Suprapubic skin (tissue), 4 donors: ENCODE measurements at regions not wholly inside any gene's neighbourhood (a gene's known extent, or its start where the extent isn't known, plus 50 kb on each side); places are given as distances from the start of the nearest gene placed in this dataset.

ENCODE experiments used
- DNase-seq, 2 donors: peaks; one replicate each; pipeline ENCODE4 v3.0.0-alpha.2; 2019; ENCODE audit warnings: low spot score in 2 of 2
- H3K27ac ChIP-seq: fragments of 200-600 bp; sonication (generic); one replicate; pipeline ENCODE4 v1.5.1; 2019
- H3K27me3 ChIP-seq: fragments of 200-600 bp; sonication (generic); one replicate; pipeline ENCODE4 v1.5.1; 2019
- H3K36me3 ChIP-seq: fragments of 200-600 bp; sonication (generic); one replicate; pipeline ENCODE4 v1.5.1; 2019
- H3K4me1 ChIP-seq: fragments of 200-600 bp; sonication (generic); one replicate; pipeline ENCODE4 v1.5.1; 2019
- H3K4me3 ChIP-seq: fragments of 200-600 bp; sonication (generic); one replicate; pipeline ENCODE4 v1.5.1; 2019; ENCODE audit warnings: mild to moderate bottlenecking
- H3K9me3 ChIP-seq: fragments of 200-600 bp; sonication (generic); one replicate; pipeline ENCODE4 v1.5.1; 2019
- CTCF ChIP-seq, 2 donors: fragments of 200-600 bp in 1 of 2; fragments of 450-650 bp in 1 of 2; sonication (generic) in 1 of 2; IDR thresholded peaks; one replicate each; pipeline ENCODE4 v1.5.1; 2016 to 2019; ENCODE audit warnings: antibody characterized with exemption in 2 of 2, mild to moderate bottlenecking in 1 of 2, moderate library complexity in 1 of 2
- EP300 ChIP-seq: sonication (generic); formaldehyde crosslinking; IDR thresholded peaks from one replicate; pipeline ENCODE4 v1.6.1; 2017; ENCODE audit warnings: antibody characterized with exemption
- POLR2A ChIP-seq, 2 donors: fragments of 450-650 bp; IDR thresholded peaks; one replicate each; pipeline ENCODE4 v1.6.1; 2017; ENCODE audit warnings: antibody characterized with exemption in 2 of 2, mild to moderate bottlenecking in 2 of 2, moderate library complexity in 2 of 2
- POLR2AphosphoS5 ChIP-seq, 3 donors: sonication (generic); formaldehyde crosslinking; IDR thresholded peaks; one replicate each; pipeline ENCODE4 v1.6.1; 2017; ENCODE audit warnings: antibody characterized with exemption in 3 of 3
- WGBS: methylation state at CpG from one replicate; pipeline ENCODE4 v1.1.5; 2018; 5-methylcytosine and 5-hydroxymethylcytosine counted together

- peaks cover 14% of the 10 kb centered on the region for H3K9me3 ChIP-seq
- no peak overlapping the region for H3K27ac ChIP-seq
- no peak overlapping the region for H3K4me3 ChIP-seq
- 55% methylated on average over 4 of the region's 4 CpGs for WGBS
- no peak for DNase-seq
- TF ChIP-seq EP300 (no peak), POLR2AphosphoS5 (IDR thresholded peaks at IDR 0.05) (no peak), POLR2A (IDR thresholded peaks at IDR 0.05) (no peak), CTCF (IDR thresholded peaks at IDR 0.05) (no peak)
- H3K36me3 ChIP-seq: no peaks in the 10 kb centered on the region
- H3K4me1 ChIP-seq: no peaks in the 10 kb centered on the region
- no peaks in the 10 kb centered on the region for H3K27me3 ChIP-seq
Observed at GRCh38 chr11:121810291-121810690, 305.7 kb downstream of the BLID start.

GRCh38 chr11:121808096-121808495, 307.9 kb downstream of the BLID start:
- Histone ChIP-seq H3K4me3 (no peak overlapping the region), H3K4me1 (no peaks in the 10 kb centered on the region), H3K36me3 (no peaks in the 10 kb centered on the region), H3K27me3 (no peaks in the 10 kb centered on the region), H3K27ac (no peak overlapping the region), H3K9me3 (peaks cover 10% of the 10 kb centered on the region)
- TF ChIP-seq EP300 (no peak), POLR2AphosphoS5 (IDR thresholded peaks at IDR 0.05) (no peak), POLR2A (IDR thresholded peaks at IDR 0.05) (no peak), CTCF (IDR thresholded peaks at IDR 0.05) (no peak)
- WGBS: 71% methylated on average over 2 of the region's 2 CpGs
- DNase-seq: no peak

- 63% methylated on average over 2 of the region's 2 CpGs for WGBS
- DNase-seq: no peak
- Histone ChIP-seq H3K4me1 (no peaks in the 10 kb centered on the region), H3K9me3 (no peaks in the 10 kb centered on the region), H3K4me3 (no peak overlapping the region), H3K27me3 (no peaks in the 10 kb centered on the region), H3K36me3 (no peaks in the 10 kb centered on the region), H3K27ac (no peak overlapping the region)
- no peak for TF ChIP-seq POLR2A (IDR thresholded peaks at IDR 0.05)
- no peak for TF ChIP-seq POLR2AphosphoS5 (IDR thresholded peaks at IDR 0.05)
- TF ChIP-seq EP300: no peak
- TF ChIP-seq CTCF (IDR thresholded peaks at IDR 0.05): no peak
Observed at GRCh38 chr11:121807051-121807450, 309.0 kb downstream of the BLID start.

GRCh38 chr11:121802542-121802941, 313.5 kb downstream of the BLID start:
- Histone ChIP-seq H3K27me3 (no peaks in the 10 kb centered on the region), H3K4me1 (no peaks in the 10 kb centered on the region), H3K36me3 (no peaks in the 10 kb centered on the region), H3K9me3 (no peaks in the 10 kb centered on the region), H3K27ac (no peak overlapping the region), H3K4me3 (no peak overlapping the region)
- WGBS: 48% methylated on average over 4 of the region's 4 CpGs
- no peak for TF ChIP-seq POLR2A (IDR thresholded peaks at IDR 0.05)
- no peak for DNase-seq

- H3K4me3 ChIP-seq: no peak overlapping the region
- H3K4me1 ChIP-seq: no peaks in the 10 kb centered on the region
- no peak for DNase-seq
- no peaks in the 10 kb centered on the region for H3K9me3 ChIP-seq
- 71% methylated on average over 5 of the region's 5 CpGs for WGBS
- no peaks in the 10 kb centered on the region for H3K36me3 ChIP-seq
- TF ChIP-seq POLR2A (IDR thresholded peaks at IDR 0.05): no peak
- TF ChIP-seq CTCF (IDR thresholded peaks at IDR 0.05): no peak
- TF ChIP-seq EP300: no peak
- no peak for TF ChIP-seq POLR2AphosphoS5 (IDR thresholded peaks at IDR 0.05)
- no peaks in the 10 kb centered on the region for H3K27me3 ChIP-seq
- no peak overlapping the region for H3K27ac ChIP-seq
Observed at GRCh38 chr11:121801781-121802180, 314.2 kb downstream of the BLID start.

- no peaks in the 10 kb centered on the region for H3K27me3 ChIP-seq
- H3K4me1 ChIP-seq: no peaks in the 10 kb centered on the region
- H3K27ac ChIP-seq: no peak overlapping the region
- 27% methylated on average over 3 of the region's 3 CpGs for WGBS
- H3K9me3 ChIP-seq: no peaks in the 10 kb centered on the region
- H3K4me3 ChIP-seq: no peak overlapping the region
- TF ChIP-seq CTCF (IDR thresholded peaks at IDR 0.05) (no peak), EP300 (no peak)
- DNase-seq: no peak
- H3K36me3 ChIP-seq: no peaks in the 10 kb centered on the region
Observed at GRCh38 chr11:121801394-121801748, 314.6 kb downstream of the BLID start.
